Activated naive CD4-positive, alpha-beta T cell treated with anti-CD3 and anti-CD28 coated beads for 36 hours (primary cell): ENCODE measurements at regions not wholly inside any gene's neighbourhood (a gene's known extent, or its start where the extent isn't known, plus 50 kb on each side); places are given as distances from the start of the nearest gene placed in this dataset.
"Not testable (repeated sequence)": the region's sequence is repeated elsewhere in the genome, so short reads cannot be mapped to it uniquely, and the experiment has no call there.

Source experiments
- CTCF ChIA-PET: fragments of 350-600 bp; sonication (Branson Sonifier 250); formaldehyde crosslinking; loops from one replicate; lab custom pipeline; 2021; ENCODE audit warnings: antibody characterized with exemption; lab: Charles Lee
- DNase-seq: peaks from one replicate; pipeline ENCODE4 v3.0.0-alpha.2; 2020
- H3K27ac Mint-ChIP-seq: one replicate; pipeline ENCODE4 v1.8.0; 2021; ENCODE audit warnings: mild to moderate bottlenecking, mixed read lengths
- H3K27me3 Mint-ChIP-seq: one replicate; pipeline ENCODE4 v1.8.0; 2021; ENCODE audit warnings: low read depth, mixed read lengths
- H3K36me3 Mint-ChIP-seq: one replicate; pipeline ENCODE4 v1.8.0; 2021; ENCODE audit warnings: low read depth, mixed read lengths
- H3K4me1 Mint-ChIP-seq: one replicate; pipeline ENCODE4 v1.8.0; 2021; ENCODE audit warnings: low read depth, mixed read lengths
- H3K4me3 Mint-ChIP-seq: one replicate; pipeline ENCODE4 v1.8.0; 2021; ENCODE audit warnings: mild to moderate bottlenecking, moderate library complexity, mixed read lengths
- H3K9me3 Mint-ChIP-seq: one replicate; pipeline ENCODE4 v1.8.0; 2021; ENCODE audit warnings: mixed read lengths
- intact Hi-C: fragments of 100-400 bp; cut with micrococcal nuclease; formaldehyde crosslinking; loops from one replicate; pipeline ENCODE4 v1.15.1; 2023

DNA sequence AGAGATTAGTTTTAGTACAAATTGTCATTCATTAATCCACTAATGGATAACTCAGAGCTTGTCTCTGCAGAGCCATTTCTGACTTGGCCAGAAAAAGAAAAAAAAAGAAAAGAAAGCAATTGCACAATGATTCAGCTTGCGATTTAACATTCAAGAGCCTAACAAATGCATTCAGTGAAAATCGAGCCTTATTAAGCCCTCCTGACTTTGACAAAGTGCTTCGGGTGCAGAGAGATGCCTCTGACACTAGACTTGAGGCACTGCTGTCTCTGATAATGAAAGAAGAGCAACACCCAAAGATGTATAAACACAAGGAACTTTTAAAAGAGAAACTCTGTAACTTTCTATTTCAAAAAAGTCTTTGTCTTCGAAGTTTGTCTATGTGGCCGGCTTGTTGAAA lies 322.9 kb upstream of the FRG1 start:
- DNase-seq, H3K9me3 Mint-ChIP-seq, H3K4me1 Mint-ChIP-seq, intact Hi-C loops, H3K4me3 Mint-ChIP-seq, H3K27ac Mint-ChIP-seq, H3K36me3 Mint-ChIP-seq, H3K27me3 Mint-ChIP-seq, CTCF ChIA-PET: not testable (repeated sequence)

DNA sequence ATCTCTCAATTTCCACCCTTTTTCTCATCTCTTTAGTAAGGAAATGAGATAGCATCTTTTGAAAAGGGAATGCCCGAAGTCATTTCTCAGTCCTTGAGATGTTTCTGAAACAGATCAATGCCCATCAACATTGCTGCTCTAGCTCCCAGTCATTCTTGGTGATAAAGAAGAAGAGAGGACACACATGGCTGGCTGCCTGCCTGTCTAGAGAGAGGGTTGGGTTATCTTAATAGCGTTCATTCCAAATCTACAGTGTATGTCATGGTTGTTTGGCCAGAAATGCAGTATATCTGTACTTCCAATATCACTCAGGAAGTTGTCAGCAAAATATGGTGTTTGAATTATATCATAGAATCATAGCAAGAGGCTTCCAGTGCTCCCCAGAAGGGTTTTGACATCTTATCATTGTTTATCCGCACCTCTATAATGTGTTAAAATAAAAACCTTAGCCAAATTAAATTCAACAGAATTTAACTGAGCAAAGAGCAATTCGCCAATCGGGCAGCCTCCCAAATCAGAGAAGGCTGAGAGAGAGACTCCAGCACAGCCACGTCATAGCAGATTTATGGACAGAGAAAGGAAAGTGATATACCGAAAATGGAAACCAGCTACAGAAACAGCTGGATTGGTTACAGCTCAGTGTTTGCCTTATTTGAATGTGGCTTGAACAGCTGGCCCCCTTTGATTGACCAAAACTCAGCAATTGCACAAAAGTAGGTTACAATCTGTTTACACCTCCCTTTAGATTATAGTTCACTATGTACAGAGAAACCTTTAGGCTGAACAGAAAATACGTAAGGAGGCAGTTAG lies 321.0 kb upstream of the FRG1 start:
- intact Hi-C loops, H3K27ac Mint-ChIP-seq, H3K9me3 Mint-ChIP-seq: not testable (repeated sequence)

DNA sequence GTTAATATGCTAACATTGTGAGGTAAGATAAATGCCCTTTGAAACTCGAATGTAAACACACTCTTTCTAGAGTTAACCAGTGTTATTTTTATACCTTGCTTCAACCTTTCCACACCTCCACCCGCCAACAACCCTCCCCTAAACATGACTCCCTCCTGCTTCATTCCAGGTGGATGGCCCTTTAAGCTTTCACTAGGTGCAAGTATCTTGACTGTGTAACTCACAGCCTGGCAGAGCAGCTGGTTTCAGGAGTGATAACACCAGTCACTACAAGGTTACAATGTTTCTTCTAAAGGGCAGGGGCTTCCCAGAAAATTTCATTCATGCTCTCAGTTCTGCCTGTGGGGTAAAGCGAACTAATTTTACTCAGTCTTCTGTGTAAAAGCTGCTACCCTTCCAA lies 318.1 kb upstream of the FRG1 start:
- H3K27ac Mint-ChIP-seq, intact Hi-C loops, H3K27me3 Mint-ChIP-seq, DNase-seq, H3K36me3 Mint-ChIP-seq, CTCF ChIA-PET, H3K9me3 Mint-ChIP-seq, H3K4me1 Mint-ChIP-seq, H3K4me3 Mint-ChIP-seq: not testable (repeated sequence)

More for the DNA sequence above, 321.0 kb upstream of the FRG1 start:
- H3K4me1 Mint-ChIP-seq, CTCF ChIA-PET, DNase-seq, H3K36me3 Mint-ChIP-seq, H3K4me3 Mint-ChIP-seq, H3K27me3 Mint-ChIP-seq: not testable (repeated sequence)

DNA sequence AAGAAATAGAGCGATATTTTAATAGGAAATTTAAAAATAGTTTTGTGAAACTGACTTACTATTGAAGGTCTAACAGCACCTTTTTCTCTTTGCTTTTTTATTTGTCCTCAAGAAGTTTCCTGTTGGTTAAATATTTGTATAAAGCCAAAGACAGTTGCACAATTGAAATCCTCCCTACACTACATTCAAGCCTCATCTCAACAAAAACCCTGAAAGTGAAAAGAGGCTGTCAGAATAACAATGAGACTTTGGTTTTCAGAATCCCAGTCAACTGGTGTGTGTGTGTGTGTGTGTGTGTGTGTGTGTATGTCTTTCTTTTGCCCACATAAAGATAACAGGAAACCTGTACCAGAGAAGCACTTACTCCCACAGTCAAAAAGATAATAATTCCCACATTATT lies 313.6 kb upstream of the FRG1 start:
- H3K27ac Mint-ChIP-seq, H3K4me3 Mint-ChIP-seq, H3K36me3 Mint-ChIP-seq, intact Hi-C loops, H3K9me3 Mint-ChIP-seq, H3K27me3 Mint-ChIP-seq, DNase-seq, H3K4me1 Mint-ChIP-seq, CTCF ChIA-PET: not testable (repeated sequence)

DNA sequence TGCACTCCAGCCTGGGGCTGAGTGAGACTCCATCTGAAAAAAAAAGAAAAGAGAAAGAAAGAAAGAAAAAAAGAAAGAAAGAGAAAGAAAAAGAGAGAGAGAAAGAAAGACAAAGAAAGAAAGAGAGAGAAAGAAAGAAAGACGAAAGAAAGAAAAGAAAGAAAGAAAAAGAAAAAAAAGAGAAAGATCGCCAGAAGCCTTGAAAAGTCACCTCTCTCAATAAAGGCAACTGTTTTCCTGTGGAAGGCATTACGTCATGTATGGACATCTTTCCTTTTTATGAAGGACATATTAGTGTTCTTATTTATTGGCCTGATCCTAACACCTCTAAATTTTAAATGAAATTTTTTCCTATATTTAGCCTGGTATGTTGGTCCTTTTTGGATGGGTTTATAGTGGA lies 310.9 kb upstream of the FRG1 start:
- DNase-seq, H3K4me1 Mint-ChIP-seq, H3K36me3 Mint-ChIP-seq, CTCF ChIA-PET, H3K27me3 Mint-ChIP-seq, H3K4me3 Mint-ChIP-seq, H3K9me3 Mint-ChIP-seq, H3K27ac Mint-ChIP-seq: not testable (repeated sequence)
- intact Hi-C loops: loop anchor here (5.0 kb wide), 1 partner anchor 313 kb away; the partner anchor contains the start of gene FRG1

DNA sequence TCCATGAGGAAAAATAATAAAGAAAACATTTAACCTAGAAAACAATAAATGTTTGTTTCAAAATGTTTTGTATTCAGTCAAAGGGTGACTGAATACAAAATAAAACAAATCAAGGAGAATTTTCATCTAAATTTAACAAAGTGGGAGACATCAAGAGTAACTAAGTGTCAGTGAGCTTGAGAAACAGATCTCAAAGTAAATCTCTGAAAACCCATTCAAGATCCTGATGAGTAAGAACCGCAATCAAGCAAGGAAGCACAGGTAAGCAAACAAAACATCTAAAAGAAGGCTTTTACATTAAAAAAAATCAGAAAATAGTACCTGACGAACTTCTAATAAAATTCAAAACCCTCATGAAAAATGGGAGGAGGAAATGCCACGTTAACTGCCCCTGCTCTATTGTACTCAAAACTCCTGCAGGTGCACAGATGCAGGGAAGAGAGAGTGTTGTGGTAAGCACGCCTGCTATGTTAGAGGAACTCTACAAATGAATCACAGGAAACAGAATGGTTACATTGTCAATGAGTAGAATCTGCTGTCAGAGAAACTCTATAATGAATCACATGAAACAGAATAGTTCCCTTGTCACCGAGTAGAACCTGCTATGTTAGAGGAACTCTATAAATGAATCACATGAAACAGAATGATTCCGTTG lies 309.6 kb upstream of the FRG1 start:
- H3K4me3 Mint-ChIP-seq, H3K27ac Mint-ChIP-seq, CTCF ChIA-PET, H3K4me1 Mint-ChIP-seq, H3K9me3 Mint-ChIP-seq, H3K27me3 Mint-ChIP-seq, H3K36me3 Mint-ChIP-seq: not testable (repeated sequence)
- peak; percentile 21 for DNase-seq
- intact Hi-C loops: loop anchor here (5.0 kb wide), 1 partner anchor 311 kb away; the partner anchor contains the start of gene FRG1

DNA sequence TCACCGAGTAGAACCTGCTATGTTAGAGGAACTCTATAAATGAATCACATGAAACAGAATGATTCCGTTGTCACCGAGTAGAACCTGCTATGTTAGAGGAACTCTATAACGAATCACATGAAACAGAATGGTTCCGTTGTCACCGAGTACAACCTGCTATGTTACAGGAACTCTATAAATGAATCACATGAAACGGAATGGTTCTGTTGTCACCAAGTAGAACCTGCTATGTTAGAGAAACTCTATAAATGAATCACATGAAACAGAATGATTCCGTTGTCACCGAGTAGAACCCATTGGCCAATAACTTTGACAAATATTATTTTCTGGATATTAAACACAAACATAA lies 309.1 kb upstream of the FRG1 start:
- H3K27me3 Mint-ChIP-seq, DNase-seq, H3K9me3 Mint-ChIP-seq, H3K27ac Mint-ChIP-seq, H3K4me3 Mint-ChIP-seq, H3K36me3 Mint-ChIP-seq, CTCF ChIA-PET, H3K4me1 Mint-ChIP-seq: not testable (repeated sequence)
- intact Hi-C loops: loop anchor here (5.0 kb wide), 1 partner anchor 311 kb away; the partner anchor contains the start of gene FRG1

DNA sequence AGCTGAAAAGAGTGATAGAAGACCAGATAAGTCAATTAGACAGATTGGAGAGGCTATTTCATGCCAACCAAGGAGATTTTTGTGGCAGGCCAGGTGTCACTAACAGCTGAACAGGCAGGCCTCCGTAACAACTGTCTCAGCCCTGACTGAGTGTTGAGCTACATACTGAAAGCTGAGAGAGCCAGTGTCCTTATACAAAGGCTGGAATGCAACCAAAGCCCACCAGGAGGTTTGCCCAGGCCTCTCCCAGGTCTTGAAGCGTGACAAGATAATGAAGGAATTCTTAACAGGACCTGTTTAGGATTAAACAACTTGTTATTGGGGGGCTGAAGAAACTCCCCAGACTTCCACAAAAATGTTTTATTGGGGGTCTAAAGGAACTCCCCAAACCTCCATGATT lies 290.2 kb upstream of the FRG1 start:
- intact Hi-C loops, DNase-seq, CTCF ChIA-PET, H3K36me3 Mint-ChIP-seq, H3K4me3 Mint-ChIP-seq, H3K27me3 Mint-ChIP-seq, H3K4me1 Mint-ChIP-seq, H3K27ac Mint-ChIP-seq, H3K9me3 Mint-ChIP-seq: not testable (repeated sequence)

DNA sequence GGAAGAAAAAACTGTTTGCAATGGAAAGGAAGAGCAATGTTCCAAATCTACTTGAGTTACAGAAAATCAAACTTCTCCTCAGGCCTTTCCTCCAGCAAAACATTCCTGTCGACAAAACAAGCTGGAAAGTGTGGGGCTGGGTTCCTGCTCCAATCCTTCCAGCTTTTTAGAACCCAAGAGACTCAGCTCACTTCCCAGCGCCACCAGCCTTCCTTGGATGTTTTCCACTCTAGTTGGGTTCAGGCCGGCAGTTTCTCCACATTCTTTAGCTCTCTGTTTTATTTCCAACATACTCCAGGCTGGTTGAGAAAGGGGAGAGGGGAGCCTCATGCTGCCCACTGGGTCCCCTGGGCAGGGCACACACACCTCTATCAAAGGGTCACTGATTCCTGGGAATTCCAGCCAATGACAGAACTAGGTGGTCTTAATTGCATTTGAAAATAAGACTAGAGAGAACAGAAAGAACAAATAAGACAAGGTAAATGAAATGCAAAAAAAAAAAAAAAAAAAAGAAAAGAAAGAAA lies 287.5 kb upstream of the FRG1 start:
- CTCF ChIA-PET, H3K27ac Mint-ChIP-seq, H3K36me3 Mint-ChIP-seq, H3K4me1 Mint-ChIP-seq, H3K4me3 Mint-ChIP-seq, H3K9me3 Mint-ChIP-seq, intact Hi-C loops, H3K27me3 Mint-ChIP-seq, DNase-seq: not testable (repeated sequence)

DNA sequence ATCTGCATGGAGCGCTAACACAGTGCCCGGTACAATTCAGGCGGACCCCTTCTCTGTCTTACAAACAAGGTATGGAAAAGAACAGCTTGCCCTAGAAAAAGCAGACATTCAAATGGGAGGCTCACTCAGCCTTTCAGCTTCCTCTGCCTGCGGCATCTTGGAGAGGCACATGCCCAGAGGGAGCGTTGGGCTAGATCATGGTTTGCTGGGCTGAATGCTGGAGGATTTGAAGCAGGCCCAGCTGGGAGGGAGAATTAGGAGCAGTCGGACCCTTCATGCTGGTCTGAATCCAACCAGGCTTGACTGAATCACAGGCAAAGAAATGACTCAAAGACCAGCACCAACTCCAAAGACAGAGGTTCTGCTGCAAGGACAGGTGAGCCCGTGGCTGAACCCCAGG lies 286.7 kb upstream of the FRG1 start:
- CTCF ChIA-PET, intact Hi-C loops, H3K36me3 Mint-ChIP-seq, DNase-seq, H3K27ac Mint-ChIP-seq, H3K4me3 Mint-ChIP-seq, H3K27me3 Mint-ChIP-seq, H3K9me3 Mint-ChIP-seq, H3K4me1 Mint-ChIP-seq: not testable (repeated sequence)

DNA sequence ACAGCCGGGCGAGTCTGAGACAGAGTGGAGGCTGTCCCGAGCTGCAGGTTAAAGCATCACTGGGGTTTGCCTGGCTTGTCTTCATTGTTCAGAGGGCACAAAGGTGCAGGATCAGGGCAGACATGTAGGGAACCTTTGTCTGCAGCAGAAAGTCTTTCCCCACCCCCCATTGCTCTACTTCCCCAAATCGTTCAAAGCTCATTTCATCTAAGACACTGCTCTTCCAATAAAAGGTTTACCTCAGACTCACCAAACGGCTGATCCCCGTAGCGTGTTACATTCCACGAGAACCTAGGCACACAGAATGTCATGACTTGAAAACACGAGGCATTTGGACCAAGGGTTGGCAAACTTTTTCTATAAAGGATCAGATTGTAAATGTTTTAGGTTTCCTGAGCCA lies 286.3 kb upstream of the FRG1 start:
- H3K4me1 Mint-ChIP-seq, H3K9me3 Mint-ChIP-seq, H3K27me3 Mint-ChIP-seq, H3K4me3 Mint-ChIP-seq, H3K36me3 Mint-ChIP-seq, DNase-seq, intact Hi-C loops, H3K27ac Mint-ChIP-seq, CTCF ChIA-PET: not testable (repeated sequence)

DNA sequence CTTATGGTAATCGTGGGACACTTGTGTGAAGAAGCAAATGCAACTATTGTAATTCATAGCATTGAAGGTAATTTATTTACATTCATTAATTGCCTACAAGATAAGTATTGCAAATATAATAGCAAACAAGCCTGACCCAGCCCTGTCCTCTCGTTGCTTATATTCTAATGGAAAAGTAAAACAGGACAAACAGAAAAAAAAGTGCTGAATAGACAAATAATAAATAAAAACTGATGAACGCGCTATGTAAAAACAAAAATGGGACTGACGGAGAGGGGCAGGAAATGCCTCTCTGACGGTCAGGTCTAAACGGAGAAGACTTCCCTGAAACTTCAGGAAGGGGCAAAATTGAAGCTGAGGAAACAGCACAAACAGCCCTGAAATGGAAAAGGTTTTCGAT lies 284.9 kb upstream of the FRG1 start:
- H3K27me3 Mint-ChIP-seq, intact Hi-C loops, H3K36me3 Mint-ChIP-seq, H3K27ac Mint-ChIP-seq, H3K9me3 Mint-ChIP-seq, CTCF ChIA-PET, DNase-seq, H3K4me3 Mint-ChIP-seq, H3K4me1 Mint-ChIP-seq: not testable (repeated sequence)

DNA sequence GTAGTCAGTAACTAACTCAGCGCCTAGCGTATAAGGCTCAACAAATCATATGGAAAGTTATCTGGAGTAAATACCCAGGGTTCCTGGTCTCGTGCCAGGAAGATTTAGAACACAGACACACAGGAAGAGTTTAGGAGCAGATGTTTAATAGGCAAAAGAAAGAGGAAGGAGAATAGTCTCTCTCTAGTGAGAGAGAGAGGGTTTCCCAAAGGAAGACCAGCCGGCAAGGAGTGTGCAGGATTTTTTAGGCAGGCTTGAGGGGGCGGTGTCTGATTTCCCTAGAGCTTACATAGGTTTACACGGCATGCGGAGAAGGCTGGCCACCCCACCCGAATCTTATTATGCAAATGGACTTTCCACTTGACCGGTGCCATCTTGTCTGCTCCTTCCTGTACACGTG lies 284.0 kb upstream of the FRG1 start:
- Mint-ChIP-seq H3K4me3 (no peak overlapping the region), H3K27ac (no peak overlapping the region), H3K36me3 (no peaks in the 10 kb centered on the region), H3K9me3 (no peaks in the 10 kb centered on the region), H3K27me3 (no peaks in the 10 kb centered on the region), H3K4me1 (no peaks in the 10 kb centered on the region)
- intact Hi-C loops: no loop called here
- CTCF ChIA-PET: no interaction called here
- DNase-seq: no peak
